ENCODE measurements at regions not wholly inside any gene's neighbourhood (a gene's known extent, or its start where the extent isn't known, plus 50 kb on each side); places are given as distances from the start of the nearest gene placed in this dataset.

DNA sequence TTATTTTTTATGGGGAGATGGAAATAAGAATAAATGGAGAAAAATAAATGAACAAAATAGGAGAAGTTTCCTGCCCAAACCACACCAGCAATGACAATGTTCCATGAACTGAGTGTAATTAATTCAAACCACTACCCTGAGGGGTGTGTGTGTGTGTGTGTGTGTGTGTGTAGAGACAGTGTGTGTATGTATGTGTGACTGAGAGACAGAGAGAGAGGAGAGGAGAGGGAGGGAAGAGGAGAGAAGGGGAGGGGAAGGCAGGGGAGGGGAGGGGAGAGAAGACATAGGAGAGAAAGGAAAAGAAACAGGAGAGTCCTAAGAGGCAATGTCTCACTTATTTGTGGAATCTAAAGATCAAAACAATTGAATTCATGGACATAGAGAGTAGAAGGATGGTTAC lies 65.0 kb upstream of the POU2AF1 start:
- CTCF ChIA-PET: no interaction called here

DNA sequence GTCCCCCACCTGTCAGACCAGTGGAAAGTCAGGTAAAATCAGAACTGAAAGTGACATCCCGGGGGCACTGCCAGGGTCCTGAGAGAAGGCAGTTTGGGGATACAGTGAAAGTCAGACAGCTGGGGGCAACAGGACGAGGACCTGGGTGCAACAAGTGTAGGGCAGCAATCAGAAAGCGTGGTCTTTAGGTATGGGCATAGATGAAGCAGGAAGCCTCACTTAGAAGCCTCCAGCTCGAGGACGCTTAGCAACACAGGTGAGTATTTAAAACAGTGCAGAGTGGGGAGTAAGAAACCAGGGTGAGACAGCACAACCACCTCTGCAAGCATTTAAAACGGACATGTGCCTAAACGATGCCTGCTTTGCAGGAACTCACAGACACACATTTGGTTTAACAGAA lies 64.6 kb upstream of the POU2AF1 start:
- no TSS peak for BruUV-seq (replicated peaks)
- no peak for TF ChIP-seq EZH2phosphoT487 (IDR thresholded peaks at IDR 0.05; ENCODE audit: borderline replicate concordance, low read length)
- no peak for TF ChIP-seq EZH2 (IDR thresholded peaks at IDR 0.05; ENCODE audit: low read length, unreplicated experiment)

More for the DNA sequence above, 65.0 kb upstream of the POU2AF1 start:
- no peaks in the 10 kb centered on the region for H3K79me2 ChIP-seq (ENCODE audit: low read length)
- no TSS peak for BruUV-seq (replicated peaks)
- ATAC-seq (no peak), DNase-seq (no peak)
- H3K4me3 ChIP-seq (ENCODE audit: low read length): no peak overlapping the region
- POLR2A ChIA-PET (ENCODE audit: unreplicated experiment): no interaction called here
- no peak overlapping the region for H2AFZ ChIP-seq (ENCODE audit: low read length)
- H3K4me2 ChIP-seq (ENCODE audit: low read length): no peak overlapping the region
- no peaks in the 10 kb centered on the region for H4K20me1 ChIP-seq (ENCODE audit: low read length)
- no peak overlapping the region for H3K27ac ChIP-seq (ENCODE audit: low read length)
- H3K9me3 ChIP-seq (ENCODE audit: low read length): no peaks in the 10 kb centered on the region
- TF ChIP-seq EZH2 (IDR thresholded peaks at IDR 0.05; ENCODE audit: low read length, unreplicated experiment) (no peak), EZH2phosphoT487 (IDR thresholded peaks at IDR 0.05; ENCODE audit: borderline replicate concordance, low read length) (no peak)
- TF ChIP-seq, protein P1, sequence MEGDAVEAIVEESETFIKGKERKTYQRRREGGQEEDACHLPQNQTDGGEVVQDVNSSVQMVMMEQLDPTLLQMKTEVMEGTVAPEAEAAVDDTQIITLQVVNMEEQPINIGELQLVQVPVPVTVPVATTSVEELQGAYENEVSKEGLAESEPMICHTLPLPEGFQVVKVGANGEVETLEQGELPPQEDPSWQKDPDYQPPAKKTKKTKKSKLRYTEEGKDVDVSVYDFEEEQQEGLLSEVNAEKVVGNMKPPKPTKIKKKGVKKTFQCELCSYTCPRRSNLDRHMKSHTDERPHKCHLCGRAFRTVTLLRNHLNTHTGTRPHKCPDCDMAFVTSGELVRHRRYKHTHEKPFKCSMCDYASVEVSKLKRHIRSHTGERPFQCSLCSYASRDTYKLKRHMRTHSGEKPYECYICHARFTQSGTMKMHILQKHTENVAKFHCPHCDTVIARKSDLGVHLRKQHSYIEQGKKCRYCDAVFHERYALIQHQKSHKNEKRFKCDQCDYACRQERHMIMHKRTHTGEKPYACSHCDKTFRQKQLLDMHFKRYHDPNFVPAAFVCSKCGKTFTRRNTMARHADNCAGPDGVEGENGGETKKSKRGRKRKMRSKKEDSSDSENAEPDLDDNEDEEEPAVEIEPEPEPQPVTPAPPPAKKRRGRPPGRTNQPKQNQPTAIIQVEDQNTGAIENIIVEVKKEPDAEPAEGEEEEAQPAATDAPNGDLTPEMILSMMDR (conservative IDR thresholded peaks at IDR 0.05; ENCODE audit: low read depth, low read length): no peak
- intact Hi-C loops (cut with micrococcal nuclease): no loop called here
- H3K27me3 ChIP-seq (ENCODE audit: low read length): no peaks in the 10 kb centered on the region
- no peaks in the 10 kb centered on the region for H3K36me3 ChIP-seq (ENCODE audit: low read depth, low read length)
- H3K9ac ChIP-seq (ENCODE audit: low read length): no peak overlapping the region
- H3F3A ChIP-seq (ENCODE audit: low read length, unreplicated experiment): no peaks in the 10 kb centered on the region
- no peaks in the 10 kb centered on the region for H3K9me2 ChIP-seq (replicated peaks; ENCODE audit: low read length)
- H3K4me1 ChIP-seq (ENCODE audit: insufficient read depth, low read length): no peaks in the 10 kb centered on the region; the same call in 1 of the 2 replicates

DNA sequence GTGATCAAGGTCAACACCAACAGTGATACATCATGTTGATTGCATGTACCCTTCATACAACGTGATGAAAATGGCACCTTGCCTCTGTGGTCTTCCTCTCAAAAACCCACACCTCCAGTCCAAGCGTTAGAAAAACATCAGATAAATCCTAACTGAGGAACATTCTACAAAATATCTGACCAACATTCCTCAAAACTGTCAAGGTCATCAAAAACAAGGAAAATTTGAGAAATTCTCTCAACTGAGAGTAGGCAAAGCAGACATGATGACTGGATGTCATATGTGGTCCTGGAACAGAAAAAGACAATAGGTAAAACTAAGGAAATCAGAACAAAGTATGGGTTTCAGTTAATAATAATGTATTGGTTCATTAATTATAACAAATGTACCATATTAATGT lies 64.0 kb upstream of the POU2AF1 start:
- H3K27ac ChIP-seq (ENCODE audit: low read length): no peak overlapping the region
- TF ChIP-seq, protein P1 (conservative IDR thresholded peaks at IDR 0.05; ENCODE audit: low read depth, low read length): no peak
- no peak for TF ChIP-seq EZH2 (IDR thresholded peaks at IDR 0.05; ENCODE audit: low read length, unreplicated experiment)
- no peak for TF ChIP-seq EZH2phosphoT487 (IDR thresholded peaks at IDR 0.05; ENCODE audit: borderline replicate concordance, low read length)
- intact Hi-C loops (cut with micrococcal nuclease): no loop called here
- no peaks in the 10 kb centered on the region for H3K9me2 ChIP-seq (replicated peaks; ENCODE audit: low read length)
- CTCF ChIA-PET: no interaction called here
- DNase-seq (no peak), ATAC-seq (no peak)
- H3K9ac ChIP-seq (ENCODE audit: low read length): no peak overlapping the region
- BruUV-seq (replicated peaks): no TSS peak
- no peaks in the 10 kb centered on the region for H3K79me2 ChIP-seq (ENCODE audit: low read length)
- no peaks in the 10 kb centered on the region for H4K20me1 ChIP-seq (ENCODE audit: low read length)
- H3K4me3 ChIP-seq (ENCODE audit: low read length): no peak overlapping the region
- H3K4me1 ChIP-seq (ENCODE audit: insufficient read depth, low read length): no peaks in the 10 kb centered on the region; the same call in 1 of the 2 replicates
- no peak overlapping the region for H2AFZ ChIP-seq (ENCODE audit: low read length)
- no peaks in the 10 kb centered on the region for H3F3A ChIP-seq (ENCODE audit: low read length, unreplicated experiment)
- H3K4me2 ChIP-seq (ENCODE audit: low read length): no peak overlapping the region
- H3K9me3 ChIP-seq (ENCODE audit: low read length): no peaks in the 10 kb centered on the region
- H3K27me3 ChIP-seq (ENCODE audit: low read length): no peaks in the 10 kb centered on the region
- H3K36me3 ChIP-seq (ENCODE audit: low read depth, low read length): no peaks in the 10 kb centered on the region
- POLR2A ChIA-PET (ENCODE audit: unreplicated experiment): no interaction called here

More for the DNA sequence above, 64.6 kb upstream of the POU2AF1 start:
- Histone ChIP-seq H4K20me1 (ENCODE audit: low read length) (no peaks in the 10 kb centered on the region), H3K36me3 (ENCODE audit: low read depth, low read length) (no peaks in the 10 kb centered on the region), H3K4me2 (ENCODE audit: low read length) (no peak overlapping the region), H3K79me2 (ENCODE audit: low read length) (no peaks in the 10 kb centered on the region), H3K9me3 (ENCODE audit: low read length) (no peaks in the 10 kb centered on the region), H3K4me1 (ENCODE audit: insufficient read depth, low read length) (no peaks in the 10 kb centered on the region; the same call in 1 of the 2 replicates), H3K27me3 (ENCODE audit: low read length) (no peaks in the 10 kb centered on the region), H3K9ac (ENCODE audit: low read length) (no peak overlapping the region), H3K27ac (ENCODE audit: low read length) (no peak overlapping the region), H3F3A (ENCODE audit: low read length, unreplicated experiment) (no peaks in the 10 kb centered on the region), H3K9me2 (replicated peaks; ENCODE audit: low read length) (no peaks in the 10 kb centered on the region), H3K4me3 (ENCODE audit: low read length) (no peak overlapping the region), H2AFZ (ENCODE audit: low read length) (no peak overlapping the region)
- intact Hi-C loops (cut with micrococcal nuclease): no loop called here
- ATAC-seq (no peak), DNase-seq (no peak)
- POLR2A ChIA-PET (ENCODE audit: unreplicated experiment): no interaction called here
- CTCF ChIA-PET: no interaction called here

All from PC-3 (cell line).